Ishikawa (cell line): ENCODE measurements at regions not wholly inside any gene's neighbourhood (a gene's known extent, or its start where the extent isn't known, plus 50 kb on each side); places are given as distances from the start of the nearest gene placed in this dataset.

Source experiments
- CEBPB ChIP-seq: IDR thresholded peaks from 2 replicates; pipeline ENCODE4 v1.6.1; 2012
- CREB1 ChIP-seq: IDR thresholded peaks from 2 replicates; pipeline ENCODE4 v1.6.1; 2012; ENCODE audit warnings: low read depth
- EGR1 ChIP-seq: IDR thresholded peaks from 2 replicates; pipeline ENCODE4 v1.6.1; 2012
- EP300 ChIP-seq: IDR thresholded peaks from 2 replicates; pipeline ENCODE4 v1.6.1; 2012; ENCODE audit warnings: borderline replicate concordance
- FOXM1 ChIP-seq: IDR thresholded peaks from 2 replicates; pipeline ENCODE4 v1.6.1; 2012; ENCODE audit warnings: low read depth, borderline replicate concordance
- NFIC ChIP-seq: IDR thresholded peaks from 2 replicates; pipeline ENCODE4 v1.6.1; 2012
- RAD21 ChIP-seq: IDR thresholded peaks from 2 replicates; pipeline ENCODE4 v1.6.1; 2012; ENCODE audit warnings: low read depth
- TAF1 ChIP-seq: IDR thresholded peaks from 2 replicates; pipeline ENCODE4 v1.6.1; 2012; ENCODE audit warnings: low read depth, mild to moderate bottlenecking
- TCF12 ChIP-seq: IDR thresholded peaks from 2 replicates; pipeline ENCODE4 v1.6.1; 2012; ENCODE audit warnings: low read depth
- TEAD4 ChIP-seq: IDR thresholded peaks from 2 replicates; pipeline ENCODE4 v1.6.1; 2012
- YY1 ChIP-seq: IDR thresholded peaks from 2 replicates; pipeline ENCODE4 v1.6.1; 2012; ENCODE audit warnings: low read depth
- ZBTB7A ChIP-seq: IDR thresholded peaks from 2 replicates; pipeline ENCODE4 v1.6.1; 2012; ENCODE audit warnings: low read depth
- TF ChIP-seq, protein P1 (sequence below): IDR thresholded peaks from 2 replicates; pipeline ENCODE4 v1.6.1; 2012
- TF ChIP-seq, protein P2 (sequence below): IDR thresholded peaks from 2 replicates; pipeline ENCODE4 v1.6.1; 2012; ENCODE audit warnings: low read depth, mild to moderate bottlenecking
- TF ChIP-seq, protein P3 (sequence below): IDR thresholded peaks from 2 replicates; pipeline ENCODE4 v1.6.1; 2012

DNA sequence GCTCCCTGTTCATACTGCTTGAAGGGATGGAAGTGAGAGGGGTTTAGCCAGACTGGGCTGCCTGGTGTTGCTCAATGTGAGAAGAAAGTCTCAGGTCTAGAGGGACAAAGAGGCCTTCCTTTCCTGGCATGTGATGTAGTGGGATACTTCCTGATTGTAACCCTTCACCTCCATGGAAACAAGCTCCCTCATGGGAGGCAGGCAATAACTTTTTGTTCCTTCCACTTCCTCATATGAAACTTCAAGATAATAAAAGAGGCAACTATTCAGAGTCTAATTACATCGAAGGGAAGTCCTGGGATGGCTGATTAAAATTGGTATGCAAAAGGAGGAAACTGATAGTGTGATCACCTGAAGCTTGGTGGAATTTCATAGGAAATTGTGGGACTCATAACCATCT, 84.1 kb upstream of the ETV1 start:
- TF ChIP-seq, protein P1, sequence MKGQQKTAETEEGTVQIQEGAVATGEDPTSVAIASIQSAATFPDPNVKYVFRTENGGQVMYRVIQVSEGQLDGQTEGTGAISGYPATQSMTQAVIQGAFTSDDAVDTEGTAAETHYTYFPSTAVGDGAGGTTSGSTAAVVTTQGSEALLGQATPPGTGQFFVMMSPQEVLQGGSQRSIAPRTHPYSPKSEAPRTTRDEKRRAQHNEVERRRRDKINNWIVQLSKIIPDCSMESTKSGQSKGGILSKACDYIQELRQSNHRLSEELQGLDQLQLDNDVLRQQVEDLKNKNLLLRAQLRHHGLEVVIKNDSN = no peak
- TF ChIP-seq TCF12 = no peak
- no peak for TF ChIP-seq TEAD4
- TF ChIP-seq TAF1 = no peak
- TF ChIP-seq ZBTB7A = no peak
- TF ChIP-seq RAD21 = no peak
- no peak for TF ChIP-seq EP300
- TF ChIP-seq EGR1 = no peak
- TF ChIP-seq NFIC = no peak
- TF ChIP-seq CREB1 = no peak
- TF ChIP-seq, protein P2, sequence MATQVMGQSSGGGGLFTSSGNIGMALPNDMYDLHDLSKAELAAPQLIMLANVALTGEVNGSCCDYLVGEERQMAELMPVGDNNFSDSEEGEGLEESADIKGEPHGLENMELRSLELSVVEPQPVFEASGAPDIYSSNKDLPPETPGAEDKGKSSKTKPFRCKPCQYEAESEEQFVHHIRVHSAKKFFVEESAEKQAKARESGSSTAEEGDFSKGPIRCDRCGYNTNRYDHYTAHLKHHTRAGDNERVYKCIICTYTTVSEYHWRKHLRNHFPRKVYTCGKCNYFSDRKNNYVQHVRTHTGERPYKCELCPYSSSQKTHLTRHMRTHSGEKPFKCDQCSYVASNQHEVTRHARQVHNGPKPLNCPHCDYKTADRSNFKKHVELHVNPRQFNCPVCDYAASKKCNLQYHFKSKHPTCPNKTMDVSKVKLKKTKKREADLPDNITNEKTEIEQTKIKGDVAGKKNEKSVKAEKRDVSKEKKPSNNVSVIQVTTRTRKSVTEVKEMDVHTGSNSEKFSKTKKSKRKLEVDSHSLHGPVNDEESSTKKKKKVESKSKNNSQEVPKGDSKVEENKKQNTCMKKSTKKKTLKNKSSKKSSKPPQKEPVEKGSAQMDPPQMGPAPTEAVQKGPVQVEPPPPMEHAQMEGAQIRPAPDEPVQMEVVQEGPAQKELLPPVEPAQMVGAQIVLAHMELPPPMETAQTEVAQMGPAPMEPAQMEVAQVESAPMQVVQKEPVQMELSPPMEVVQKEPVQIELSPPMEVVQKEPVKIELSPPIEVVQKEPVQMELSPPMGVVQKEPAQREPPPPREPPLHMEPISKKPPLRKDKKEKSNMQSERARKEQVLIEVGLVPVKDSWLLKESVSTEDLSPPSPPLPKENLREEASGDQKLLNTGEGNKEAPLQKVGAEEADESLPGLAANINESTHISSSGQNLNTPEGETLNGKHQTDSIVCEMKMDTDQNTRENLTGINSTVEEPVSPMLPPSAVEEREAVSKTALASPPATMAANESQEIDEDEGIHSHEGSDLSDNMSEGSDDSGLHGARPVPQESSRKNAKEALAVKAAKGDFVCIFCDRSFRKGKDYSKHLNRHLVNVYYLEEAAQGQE = no peak
- TF ChIP-seq, protein P3, sequence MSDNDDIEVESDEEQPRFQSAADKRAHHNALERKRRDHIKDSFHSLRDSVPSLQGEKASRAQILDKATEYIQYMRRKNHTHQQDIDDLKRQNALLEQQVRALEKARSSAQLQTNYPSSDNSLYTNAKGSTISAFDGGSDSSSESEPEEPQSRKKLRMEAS = no peak
- no peak for TF ChIP-seq CEBPB
- TF ChIP-seq FOXM1 = no peak
- TF ChIP-seq YY1 = no peak

DNA sequence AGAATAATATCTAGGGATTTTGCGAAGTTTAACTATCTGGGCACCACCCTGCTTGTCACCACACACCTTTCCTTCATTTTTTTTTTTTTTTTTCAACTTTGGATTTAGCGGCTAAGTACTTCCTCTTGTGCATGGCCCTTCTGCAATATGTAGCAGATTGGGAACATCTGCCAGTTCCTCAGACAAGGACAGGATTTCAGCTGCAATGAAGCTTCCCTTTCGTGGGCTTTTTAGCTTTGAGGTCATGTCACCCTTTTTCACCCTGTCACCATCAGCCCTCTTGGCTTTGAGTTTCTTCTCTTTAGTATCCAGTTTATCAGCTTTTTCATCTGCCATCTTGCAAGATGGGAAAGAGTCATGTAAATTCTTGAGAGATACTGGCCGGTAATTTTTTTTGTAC, 81.6 kb upstream of the ETV1 start:
- TF ChIP-seq, protein P3 = no peak
- TF ChIP-seq ZBTB7A (no peak), TCF12 (no peak), FOXM1 (no peak), EP300 (no peak), YY1 (no peak)
- TF ChIP-seq, protein P1 = no peak

DNA sequence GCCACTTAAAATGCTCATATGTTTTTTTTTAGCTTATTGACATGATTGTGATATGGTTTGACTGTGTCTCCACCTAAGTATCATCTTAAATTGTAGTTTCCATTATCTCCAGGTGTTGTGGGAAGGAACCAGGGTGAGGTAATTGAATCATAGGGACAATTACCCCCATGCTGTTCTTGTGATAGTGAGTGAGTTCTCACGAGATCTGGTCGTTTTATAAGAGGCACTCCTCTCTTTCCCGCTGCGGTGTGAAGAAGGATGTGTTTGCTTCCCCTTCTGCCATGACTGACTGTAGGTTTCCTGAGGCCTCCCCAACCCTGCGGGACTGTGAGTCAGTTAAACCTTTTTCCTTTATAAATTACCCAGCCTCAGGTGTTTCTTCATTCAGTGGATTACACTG, 80.5 kb upstream of the ETV1 start:
- TF ChIP-seq FOXM1 (no peak), ZBTB7A (no peak), CEBPB (no peak), TCF12 (no peak), EP300 (no peak), YY1 (no peak), RAD21 (no peak), EGR1 (no peak), TAF1 (no peak), TEAD4 (no peak), CREB1 (no peak)
- TF ChIP-seq, protein P2 = no peak
- TF ChIP-seq, protein P3 = no peak
- TF ChIP-seq, protein P1 = no peak

DNA sequence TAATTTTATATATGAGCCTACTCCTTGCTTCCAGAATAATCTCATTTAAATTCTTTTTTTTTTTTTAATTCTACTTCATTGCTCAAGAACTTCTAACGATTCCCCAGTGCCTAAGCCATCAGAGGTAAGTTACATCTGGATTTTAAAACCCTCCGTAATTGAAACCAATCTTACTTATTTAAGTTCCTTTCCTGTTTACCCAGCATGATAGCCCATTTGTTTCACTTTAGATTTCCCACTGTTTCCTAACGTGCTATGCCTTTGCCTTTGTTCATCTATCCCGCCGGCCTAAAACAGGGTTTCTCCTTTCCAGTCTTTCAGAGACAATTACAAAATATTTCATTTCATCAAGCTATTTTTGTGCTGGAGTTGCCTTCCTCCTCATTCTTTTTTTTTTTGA, 75.8 kb upstream of the ETV1 start:
- TF ChIP-seq ZBTB7A (no peak), FOXM1 (no peak), CREB1 (no peak), CEBPB (no peak)

DNA sequence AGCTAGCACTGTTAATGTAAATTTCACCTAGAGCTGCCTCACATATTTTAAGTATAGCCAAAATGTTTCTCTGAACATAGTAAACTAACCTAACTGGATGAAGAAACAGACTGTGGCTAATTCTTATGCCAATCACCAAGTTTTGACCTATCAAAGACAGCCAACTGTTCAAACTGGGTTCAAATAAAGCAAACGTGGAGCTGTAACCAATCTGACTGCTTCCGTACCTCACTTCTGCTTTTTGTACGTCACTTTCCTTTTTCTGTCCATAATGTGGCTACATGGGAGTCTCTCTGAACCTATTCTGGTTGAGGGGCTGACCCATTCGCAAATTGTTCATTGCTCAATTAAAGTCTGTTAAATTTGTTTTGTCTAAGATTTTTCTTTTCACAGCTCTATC, 66.3 kb upstream of the ETV1 start:
- TF ChIP-seq EP300 (no peak), FOXM1 (no peak), TEAD4 (no peak), CREB1 (no peak), EGR1 (no peak), RAD21 (no peak), ZBTB7A (no peak), YY1 (no peak)
- TF ChIP-seq, protein P3 = no peak

DNA sequence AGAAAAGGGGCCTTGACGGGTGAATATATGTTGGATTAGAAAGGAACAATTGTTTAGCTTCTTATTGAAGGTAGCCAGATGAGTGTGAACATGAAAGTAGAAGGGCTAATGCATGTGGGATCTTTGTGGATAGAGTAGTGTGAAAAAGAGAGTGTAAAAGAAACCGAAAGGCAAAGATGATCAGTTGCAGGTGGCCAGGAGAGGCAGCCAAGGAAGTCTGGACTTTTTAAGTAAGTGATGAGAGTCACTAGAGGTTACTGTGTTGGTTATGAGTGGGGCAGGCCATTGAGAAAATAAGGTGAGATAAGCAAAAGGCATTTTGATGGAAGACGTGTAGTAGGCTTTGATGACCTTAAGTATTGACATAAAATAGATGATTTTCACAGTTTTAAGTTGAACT, 64.7 kb upstream of the ETV1 start:
- TF ChIP-seq CREB1 (no peak), TCF12 (no peak), ZBTB7A (no peak)
- TF ChIP-seq, protein P1 = no peak
